ENCODE measurements at regions not wholly inside any gene's neighbourhood (a gene's known extent, or its start where the extent isn't known, plus 50 kb on each side); places are given as distances from the start of the nearest gene placed in this dataset.

DNA sequence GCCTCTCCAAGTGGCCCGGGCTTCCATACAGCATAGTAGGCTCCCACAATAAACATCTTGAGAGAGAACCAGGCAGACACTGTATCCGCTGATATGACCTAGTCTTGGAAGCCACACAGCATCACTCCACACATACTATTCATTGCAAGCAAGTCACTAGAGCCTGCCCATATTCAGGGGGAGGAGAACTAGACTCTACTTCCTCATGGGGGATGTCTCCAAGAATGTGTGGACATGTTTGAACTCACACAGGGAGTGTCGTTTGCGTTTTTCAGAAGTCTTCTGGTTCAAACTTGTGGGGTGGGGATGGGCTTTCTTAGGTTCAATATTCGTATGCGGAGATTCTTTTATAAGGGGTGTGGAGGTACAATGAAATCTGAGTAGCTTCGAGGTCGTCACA is 232.6 kb upstream of the HABP2 start:
- POLR2A ChIA-PET = no interaction called here
- Histone ChIP-seq H3K4me1 (ENCODE audit: control insufficient read depth, insufficient read depth, low read length) (no peaks in the 10 kb centered on the region), H3K4me3 (ENCODE audit: low read depth, low read length) (no peak overlapping the region), H3K9me3 (ENCODE audit: control insufficient read depth, insufficient read depth, low read depth, low read length) (no peaks in the 10 kb centered on the region), H3K36me3 (ENCODE audit: control insufficient read depth in 2 of 2, insufficient read depth in 1 of 2, low read length in 2 of 2) (no peaks in the 10 kb centered on the region), H3K27ac (ENCODE audit: extremely low read depth, low read depth, low read length) (no peak overlapping the region)
- TF ChIP-seq KLF1 (tag by site-specific recombination; IDR thresholded peaks at IDR 0.05) (no peak), ZBTB48 (tag by site-specific recombination; IDR thresholded peaks at IDR 0.05) (no peak), ZBTB1 (tag by site-specific recombination; IDR thresholded peaks at IDR 0.05) (no peak), ZNF571 (tag by site-specific recombination; IDR thresholded peaks at IDR 0.05) (no peak), ZNF701 (tag by site-specific recombination; IDR thresholded peaks at IDR 0.05) (no peak), ZNF548 (tag by site-specific recombination; IDR thresholded peaks at IDR 0.05) (no peak), ATF2 (tag by site-specific recombination; IDR thresholded peaks at IDR 0.05; ENCODE audit: low read depth) (no peak), ZNF560 (tag by site-specific recombination; IDR thresholded peaks at IDR 0.05; ENCODE audit: borderline replicate concordance) (no peak), ZSCAN16 (tag by site-specific recombination; IDR thresholded peaks at IDR 0.05) (no peak), ZNF791 (tag by site-specific recombination; IDR thresholded peaks at IDR 0.05) (no peak), SETDB1 (IDR thresholded peaks at IDR 0.05; ENCODE audit: insufficient read length, low read length) (no peak), ZNF473 (tag by site-specific recombination; IDR thresholded peaks at IDR 0.05) (no peak), ZNF302 (tag by site-specific recombination; IDR thresholded peaks at IDR 0.05; ENCODE audit: low read depth) (no peak), ZNF645 (tag by site-specific recombination; IDR thresholded peaks at IDR 0.05) (no peak), ZBTB6 (tag by site-specific recombination; IDR thresholded peaks at IDR 0.05) (no peak), ZNF596 (tag by site-specific recombination; IDR thresholded peaks at IDR 0.05) (no peak)
- TF ChIP-seq, protein P1, sequence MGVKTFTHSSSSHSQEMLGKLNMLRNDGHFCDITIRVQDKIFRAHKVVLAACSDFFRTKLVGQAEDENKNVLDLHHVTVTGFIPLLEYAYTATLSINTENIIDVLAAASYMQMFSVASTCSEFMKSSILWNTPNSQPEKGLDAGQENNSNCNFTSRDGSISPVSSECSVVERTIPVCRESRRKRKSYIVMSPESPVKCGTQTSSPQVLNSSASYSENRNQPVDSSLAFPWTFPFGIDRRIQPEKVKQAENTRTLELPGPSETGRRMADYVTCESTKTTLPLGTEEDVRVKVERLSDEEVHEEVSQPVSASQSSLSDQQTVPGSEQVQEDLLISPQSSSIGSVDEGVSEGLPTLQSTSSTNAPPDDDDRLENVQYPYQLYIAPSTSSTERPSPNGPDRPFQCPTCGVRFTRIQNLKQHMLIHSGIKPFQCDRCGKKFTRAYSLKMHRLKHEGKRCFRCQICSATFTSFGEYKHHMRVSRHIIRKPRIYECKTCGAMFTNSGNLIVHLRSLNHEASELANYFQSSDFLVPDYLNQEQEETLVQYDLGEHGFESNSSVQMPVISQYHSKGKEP (tag by site-specific recombination; IDR thresholded peaks at IDR 0.05) = no peak
- CTCF ChIA-PET = no interaction called here

DNA sequence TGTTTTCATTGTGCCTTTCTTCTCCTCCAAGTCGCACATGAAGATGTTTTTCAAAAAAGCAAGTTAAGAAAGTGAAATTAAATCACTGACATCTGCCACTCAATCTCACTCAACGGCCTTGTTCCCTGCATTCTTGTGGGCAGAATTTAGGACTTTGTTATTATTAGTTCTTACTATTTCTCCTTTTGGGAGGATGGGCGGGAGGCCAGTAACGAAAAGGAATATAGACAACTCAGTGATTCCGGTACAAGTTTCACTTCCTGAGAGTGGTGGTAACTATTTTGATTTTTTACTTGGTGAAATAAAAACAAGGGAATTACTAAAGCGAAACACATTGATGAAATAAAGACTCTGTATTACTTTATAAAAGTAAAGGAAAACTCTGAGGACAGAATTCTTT is 231.9 kb upstream of the HABP2 start:
- Histone ChIP-seq H3K9me3 (ENCODE audit: control insufficient read depth, insufficient read depth, low read depth, low read length) (no peaks in the 10 kb centered on the region), H3K27ac (ENCODE audit: extremely low read depth, low read depth, low read length) (no peak overlapping the region), H3K4me1 (ENCODE audit: control insufficient read depth, insufficient read depth, low read length) (no peaks in the 10 kb centered on the region), H3K4me3 (ENCODE audit: low read depth, low read length) (no peak overlapping the region), H3K36me3 (ENCODE audit: control insufficient read depth in 2 of 2, insufficient read depth in 1 of 2, low read length in 2 of 2) (no peaks in the 10 kb centered on the region)
- ChIA-PET POLR2A (no interaction called here), CTCF (no interaction called here)
- TF ChIP-seq ZNF146 (tag by site-specific recombination; IDR thresholded peaks at IDR 0.05) = no peak
- no peak for TF ChIP-seq REST (tag by site-specific recombination; IDR thresholded peaks at IDR 0.05)
- TF ChIP-seq, protein P2, sequence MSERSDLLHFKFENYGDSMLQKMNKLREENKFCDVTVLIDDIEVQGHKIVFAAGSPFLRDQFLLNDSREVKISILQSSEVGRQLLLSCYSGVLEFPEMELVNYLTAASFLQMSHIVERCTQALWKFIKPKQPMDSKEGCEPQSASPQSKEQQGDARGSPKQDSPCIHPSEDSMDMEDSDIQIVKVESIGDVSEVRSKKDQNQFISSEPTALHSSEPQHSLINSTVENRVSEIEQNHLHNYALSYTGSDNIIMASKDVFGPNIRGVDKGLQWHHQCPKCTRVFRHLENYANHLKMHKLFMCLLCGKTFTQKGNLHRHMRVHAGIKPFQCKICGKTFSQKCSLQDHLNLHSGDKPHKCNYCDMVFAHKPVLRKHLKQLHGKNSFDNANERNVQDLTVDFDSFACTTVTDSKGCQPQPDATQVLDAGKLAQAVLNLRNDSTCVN (tag by site-specific recombination; optimal IDR thresholded peaks at IDR 0.05) = no peak
- TF ChIP-seq ZBTB7A (tag by site-specific recombination; IDR thresholded peaks at IDR 0.05; ENCODE audit: low read depth) = no peak
- no peak for TF ChIP-seq ZNF626 (tag by site-specific recombination; IDR thresholded peaks at IDR 0.05)
- no peak for TF ChIP-seq ZNF501 (tag by site-specific recombination; IDR thresholded peaks at IDR 0.05)
- no peak for TF ChIP-seq ZNF114 (tag by site-specific recombination; IDR thresholded peaks at IDR 0.05)
- no peak for TF ChIP-seq HOXC10 (CRISPR knock-in tag; IDR thresholded peaks at IDR 0.05)
- no peak for TF ChIP-seq SALL2 (tag by site-specific recombination; IDR thresholded peaks at IDR 0.05; ENCODE audit: borderline replicate concordance)
- TF ChIP-seq ZNF510 (tag by site-specific recombination; IDR thresholded peaks at IDR 0.05; ENCODE audit: insufficient replicate concordance) = no peak
- no peak for TF ChIP-seq ZNF433 (tag by site-specific recombination; IDR thresholded peaks at IDR 0.05; ENCODE audit: low read depth)

Measured in HEK293 (cell line).